GM18909 (cell line): ENCODE measurements at regions not wholly inside any gene's neighbourhood (a gene's known extent, or its start where the extent isn't known, plus 50 kb on each side); places are given as distances from the start of the nearest gene placed in this dataset.
A peak's percentile ranks its signal among the peaks of the same experiment; 100 is the strongest.

Experiments used
- ATAC-seq: cut with Tn5 transposase; IDR thresholded peaks from one replicate; pipeline ENCODE4 v1.9.1; 2021; ENCODE audit warnings: mild to moderate bottlenecking; ENCODE audit not compliant: unreplicated experiment, poor library complexity

- ATAC-seq: no peak
Observed at GRCh38 chr1:58888833-58889232, 105.0 kb upstream of the JUN start.

DNA sequence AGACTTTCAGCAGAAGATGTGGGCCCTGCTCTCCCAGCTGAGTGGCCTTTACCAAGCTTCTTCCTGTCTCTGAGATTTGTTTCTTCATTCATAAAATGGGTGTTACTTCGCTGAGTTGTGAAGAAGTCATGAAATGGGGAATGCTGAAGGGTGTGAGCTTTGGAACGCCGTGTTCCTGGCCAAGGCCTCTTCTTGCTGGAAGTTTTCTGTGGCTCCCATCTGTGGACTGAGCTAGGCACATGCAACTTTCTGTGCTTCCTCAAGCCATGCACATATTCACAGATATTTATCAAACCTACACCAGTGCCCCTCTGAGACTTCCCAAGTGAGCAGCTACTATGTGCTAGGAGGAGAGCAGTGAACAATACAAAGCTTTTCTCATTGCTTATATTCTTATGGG, 106.3 kb upstream of the JUN start:
- no peak for ATAC-seq

DNA sequence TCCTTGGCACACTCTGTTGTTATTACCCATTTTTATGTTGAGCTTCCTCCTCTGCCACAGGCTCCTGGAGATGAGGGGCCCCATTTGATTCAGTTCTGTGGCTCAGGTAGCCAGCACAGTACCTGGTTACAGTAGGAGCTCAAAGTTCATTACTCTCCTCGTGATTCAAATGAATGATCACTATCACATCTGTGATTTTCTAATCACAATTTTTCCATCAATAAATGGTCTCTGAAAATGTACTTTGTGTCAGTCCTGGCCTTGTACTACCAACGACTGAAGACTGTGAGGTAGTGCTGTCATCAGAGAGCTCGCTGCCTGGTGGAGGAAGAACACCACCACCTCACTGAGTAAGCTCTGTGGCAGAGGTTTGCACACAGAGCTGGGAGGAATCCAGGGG, 106.8 kb upstream of the JUN start:
- ATAC-seq: no peak

DNA sequence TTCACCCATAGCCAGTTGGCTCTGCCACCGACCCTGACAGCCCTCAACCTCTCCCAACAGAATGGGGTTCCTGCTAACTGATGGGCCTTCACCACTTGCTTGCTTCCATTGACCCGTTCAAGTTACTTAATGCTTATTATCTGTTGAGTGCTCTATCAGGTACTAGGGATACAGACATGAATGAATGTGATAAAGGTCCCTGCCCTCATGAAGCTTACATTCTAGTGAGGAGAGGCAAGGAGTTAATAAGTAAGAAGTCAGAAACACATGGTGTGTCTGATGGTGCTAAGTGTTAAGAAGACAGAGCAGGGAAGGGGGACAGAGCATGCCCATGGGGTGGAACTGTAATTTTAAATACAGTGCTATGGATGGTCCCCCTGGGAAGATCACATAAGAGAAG, 107.5 kb upstream of the JUN start:
- ATAC-seq: no peak

DNA sequence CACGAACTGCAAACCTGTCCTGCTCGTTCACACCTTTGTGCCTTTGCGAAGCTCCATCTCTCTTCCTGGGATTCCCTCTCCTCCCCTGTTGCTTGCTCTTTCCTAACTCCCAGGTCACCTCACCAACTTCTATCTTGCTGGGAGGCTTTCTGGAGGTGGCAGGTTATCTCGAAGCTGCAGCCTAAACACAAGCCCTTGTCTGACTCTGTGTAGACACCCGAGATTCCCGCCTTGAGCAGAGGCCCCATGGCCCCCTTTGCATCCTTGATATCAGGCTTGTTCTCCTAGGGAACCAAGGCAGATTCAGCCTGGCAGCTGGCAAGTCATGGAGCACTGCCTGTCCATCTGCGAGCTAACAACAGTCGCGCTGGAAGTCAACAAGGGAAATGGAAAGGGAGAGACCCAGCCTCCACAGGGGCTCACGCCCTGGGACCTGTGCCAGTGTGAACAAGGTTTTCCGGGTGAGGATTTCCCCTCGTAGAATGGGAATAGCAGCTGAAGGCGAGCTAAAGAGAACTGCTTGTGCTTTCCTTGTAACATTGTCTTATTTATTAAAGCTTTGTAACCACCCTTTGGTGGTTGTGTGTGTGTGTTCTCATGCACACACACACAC, 109.5 kb upstream of the JUN start:
- no peak for ATAC-seq

DNA sequence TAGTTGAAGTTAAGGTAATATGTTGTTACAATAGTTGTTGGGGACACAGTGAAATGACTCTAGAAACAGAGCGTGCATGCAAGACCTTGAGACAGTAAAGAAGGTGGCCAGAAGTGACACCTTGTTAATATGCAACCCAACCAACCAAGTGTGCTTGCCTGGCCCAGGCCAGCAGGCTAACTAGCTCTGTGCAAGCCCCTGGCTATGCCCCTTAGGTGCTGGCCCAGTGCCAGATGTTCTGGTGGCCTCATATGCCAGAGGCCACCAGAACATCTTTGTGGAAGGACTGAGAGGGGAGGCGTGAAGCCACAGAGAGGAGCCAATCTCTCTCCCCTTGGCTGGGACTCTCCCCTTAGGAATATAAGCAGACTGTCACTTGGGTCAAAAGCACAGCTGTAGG, 111.2 kb upstream of the JUN start:
- peak; percentile 75 for ATAC-seq

DNA sequence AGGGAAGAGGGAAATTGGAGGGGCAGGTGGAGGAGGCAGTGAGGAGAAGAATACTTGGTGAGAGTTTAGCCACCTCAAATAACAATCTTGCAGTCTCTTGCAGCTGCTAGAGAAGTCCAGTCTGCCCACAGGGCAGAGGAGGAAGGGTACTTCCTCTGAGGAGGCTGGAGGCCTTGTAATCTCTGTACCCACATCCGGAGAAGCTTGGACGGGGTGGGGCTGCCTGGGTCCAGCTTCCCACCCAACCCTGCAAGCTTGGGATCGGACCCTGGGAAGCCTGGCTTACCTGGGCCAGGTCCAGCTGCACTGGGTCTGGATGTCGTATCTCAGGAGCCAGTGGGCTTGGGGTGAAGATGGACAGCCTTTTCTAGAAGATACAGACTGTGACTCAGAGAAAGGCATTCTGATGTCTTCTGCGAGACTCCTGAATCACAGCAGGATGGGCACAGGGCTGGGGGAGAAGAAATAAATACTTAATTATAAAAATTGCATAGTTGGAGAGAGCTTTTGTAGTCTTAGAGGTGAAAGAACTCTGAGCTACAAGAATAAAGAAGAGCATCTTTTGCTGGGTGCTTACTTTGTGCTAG, 111.8 kb upstream of the JUN start:
- ATAC-seq: peak; percentile 58

DNA sequence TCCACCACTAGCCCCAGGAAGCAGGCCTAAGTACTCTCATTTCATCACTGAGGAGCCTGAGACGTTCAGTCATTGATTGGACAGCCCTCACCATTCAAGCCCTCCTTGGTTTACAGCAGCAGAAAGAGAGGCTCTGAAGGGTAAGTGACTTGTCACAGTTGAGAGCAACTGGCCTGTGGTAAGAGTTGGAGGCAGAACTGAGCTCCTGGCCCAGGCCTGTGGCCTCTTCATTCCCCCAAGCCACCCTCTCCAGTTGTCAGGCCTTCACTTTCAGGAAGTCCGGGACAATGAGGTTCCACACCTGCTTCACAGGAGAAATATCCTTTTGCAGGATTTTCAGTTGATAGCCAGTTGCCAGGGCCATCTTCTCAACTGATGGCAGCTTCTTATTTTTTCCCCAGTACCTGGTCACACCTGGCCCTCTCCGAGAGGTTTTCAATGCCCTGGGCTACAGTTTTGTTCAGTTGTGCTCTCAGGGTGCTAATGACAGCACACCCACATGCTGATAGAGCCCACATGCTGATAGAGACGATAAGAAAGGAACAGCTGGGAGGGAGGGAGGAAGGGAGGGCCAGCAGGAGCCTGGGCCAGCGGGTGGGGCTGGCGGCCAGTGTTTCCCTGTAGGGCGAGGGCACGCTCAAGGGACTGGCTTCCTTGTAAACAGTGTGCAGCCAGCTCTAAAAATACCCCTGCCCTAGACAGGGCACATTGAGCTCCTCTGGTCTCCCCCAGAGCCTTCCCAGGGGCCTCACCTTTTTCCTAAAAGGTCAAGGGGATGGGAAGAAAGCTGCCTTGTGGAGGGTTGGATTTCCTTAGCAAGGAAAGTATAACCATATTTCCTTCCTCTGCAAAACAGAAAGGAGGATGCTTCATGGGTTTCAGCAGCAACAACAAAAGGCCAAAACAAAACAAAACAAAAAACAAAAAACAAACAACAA, 112.7 kb upstream of the JUN start:
- no peak for ATAC-seq

DNA sequence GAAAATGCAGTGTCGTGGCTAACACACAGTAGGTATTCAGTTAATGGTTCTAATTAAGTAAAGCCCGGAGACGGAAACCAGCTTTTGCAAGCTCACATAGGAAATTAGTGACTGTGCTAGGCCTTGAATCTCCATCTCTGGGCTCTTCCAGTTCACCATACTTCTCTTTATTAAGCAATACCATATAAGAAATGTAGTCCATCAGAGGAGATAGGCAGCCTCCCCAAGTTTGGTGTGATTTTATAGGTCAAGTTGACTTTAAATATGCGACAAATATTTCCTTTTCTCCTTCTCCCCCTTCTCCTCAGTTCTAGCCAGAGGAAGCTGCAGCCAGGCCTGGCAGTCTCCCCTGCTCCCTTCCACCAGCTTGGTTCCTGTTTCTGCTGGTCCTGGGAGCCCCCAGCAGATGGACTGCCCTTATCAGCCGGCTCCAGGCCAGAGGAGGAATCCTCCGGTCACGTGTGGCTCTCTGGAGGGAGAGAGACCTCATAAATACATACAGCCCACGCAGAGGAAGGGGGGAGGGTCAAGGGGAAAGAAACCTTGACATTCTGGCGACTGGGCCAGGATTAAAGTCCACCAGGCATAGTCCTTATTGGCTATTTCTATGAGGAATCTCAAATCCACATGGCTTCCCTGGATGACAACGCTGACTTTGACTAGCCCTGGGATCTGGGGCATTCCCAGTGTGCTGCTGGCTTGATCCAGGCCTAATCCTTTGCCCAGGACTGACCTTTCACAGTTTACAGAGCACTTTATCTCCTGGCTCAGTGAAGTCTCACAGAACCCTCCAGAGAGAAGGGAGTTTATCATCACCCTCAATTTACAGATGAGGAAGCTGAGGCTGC, 115.1 kb upstream of the JUN start:
- no peak for ATAC-seq

- ATAC-seq: no peak
Observed at GRCh38 chr1:58899587-58900271, 115.9 kb upstream of the JUN start.

DNA sequence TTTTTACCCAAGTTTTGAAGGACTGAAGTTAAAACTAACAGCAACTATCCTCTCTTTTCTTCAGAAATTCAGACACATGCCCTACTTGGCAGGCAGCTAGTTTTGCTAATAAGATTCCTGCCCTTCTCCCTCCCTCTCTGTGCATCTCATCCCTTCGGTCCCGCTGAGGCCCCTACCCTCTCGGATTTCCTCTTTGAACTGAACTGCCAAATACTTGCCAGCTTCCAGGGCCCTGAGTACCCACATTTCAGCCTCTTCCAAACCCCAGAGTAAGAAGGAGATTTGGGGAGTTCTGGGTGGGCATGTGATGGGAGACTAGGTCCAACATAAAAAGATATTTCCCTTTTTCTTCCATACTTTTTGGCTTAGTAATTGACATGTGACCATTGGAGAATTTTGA, 116.5 kb upstream of the JUN start:
- no peak for ATAC-seq

DNA sequence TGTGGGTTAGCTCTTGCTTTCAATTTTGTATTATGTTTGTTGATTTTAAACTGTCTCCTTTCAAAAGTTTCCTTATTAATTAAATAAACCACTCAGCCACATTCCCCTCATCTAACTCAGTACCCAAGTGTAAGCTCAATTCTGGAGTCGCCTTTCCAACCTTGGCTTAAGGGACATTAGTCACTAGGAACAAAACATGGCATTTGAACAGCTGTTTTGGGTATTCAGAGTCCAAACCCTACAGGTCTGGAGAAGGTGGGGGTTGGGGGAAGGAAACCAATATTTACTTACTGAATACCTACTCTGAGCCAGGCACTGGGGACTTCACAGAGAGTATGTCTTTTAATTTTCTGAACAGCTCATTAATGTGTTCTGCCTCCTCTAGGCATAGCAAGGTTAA, 117.2 kb upstream of the JUN start:
- no peak for ATAC-seq

GRCh38 chr1:58902830-58903513, 119.1 kb upstream of the JUN start:
- ATAC-seq: no peak

GRCh38 chr1:58903514-58904298, 119.9 kb upstream of the JUN start:
- ATAC-seq: peak; percentile 85

- no peak for ATAC-seq
Observed at GRCh38 chr1:58904299-58905125, 120.7 kb upstream of the JUN start.

DNA sequence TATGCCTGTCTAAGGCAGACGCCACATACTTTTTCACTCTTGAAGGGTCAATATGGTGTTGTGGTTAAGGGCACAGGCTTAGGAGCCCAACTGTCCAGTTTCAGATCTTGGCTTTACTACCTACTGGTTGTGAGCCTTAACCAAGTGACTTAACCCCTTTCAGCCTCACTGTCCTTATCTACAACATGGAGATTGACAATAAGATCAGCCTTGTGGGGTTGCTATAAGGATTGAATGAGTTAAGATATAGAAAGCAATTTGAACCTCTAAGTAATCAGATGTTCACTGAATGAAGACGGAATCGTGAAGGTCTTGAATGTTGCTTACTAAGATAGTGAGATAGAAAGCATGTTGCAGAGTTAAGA, 121.3 kb upstream of the JUN start:
- ATAC-seq: no peak

DNA sequence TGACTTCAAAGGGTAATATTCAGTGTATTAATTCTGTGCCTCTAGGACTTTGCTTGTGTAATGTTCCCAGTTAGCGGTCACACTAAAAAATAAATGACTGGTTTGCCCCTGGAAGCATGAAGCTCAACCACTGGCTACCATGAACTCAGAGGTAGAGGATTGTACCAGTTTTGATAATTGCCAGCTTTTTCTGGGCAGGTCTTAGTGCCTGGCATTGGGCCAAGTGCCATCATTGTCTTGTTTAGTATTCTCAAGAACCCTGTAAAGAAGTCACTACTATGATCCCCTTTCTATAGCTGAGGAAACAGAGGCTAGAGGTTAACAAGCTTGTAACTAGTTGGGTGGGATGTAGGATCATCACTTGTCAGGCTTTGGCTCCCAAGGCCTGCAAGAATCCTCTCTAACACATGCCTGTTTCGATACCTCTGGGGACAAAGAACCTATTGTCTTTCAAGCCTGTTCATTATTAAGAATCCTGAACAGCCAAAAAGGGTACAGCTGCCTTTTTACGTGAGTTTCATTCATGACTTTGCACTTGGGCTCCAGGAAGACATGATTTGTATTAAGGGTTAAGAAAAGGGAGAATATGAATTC, 121.9 kb upstream of the JUN start:
- no peak for ATAC-seq

DNA sequence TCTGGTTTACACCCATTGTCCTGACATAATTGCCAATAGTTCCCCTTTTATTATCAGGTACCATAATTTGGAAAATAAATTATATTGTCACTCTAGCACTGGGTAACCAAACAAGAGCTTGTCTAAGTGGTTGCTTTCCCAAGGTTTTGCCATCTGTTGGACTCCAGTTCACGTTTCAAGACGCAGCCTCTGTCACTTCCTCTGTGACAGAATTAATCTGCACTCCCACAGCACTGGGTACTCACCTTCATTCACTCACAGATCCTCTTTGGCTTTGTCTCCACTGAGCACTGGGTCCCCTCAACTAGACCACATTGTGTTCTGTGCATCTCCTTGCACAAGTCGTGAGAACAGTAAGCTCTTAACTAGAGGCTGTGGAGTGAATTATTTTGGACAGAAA, 123.6 kb upstream of the JUN start:
- ATAC-seq: no peak
